Urothelium cell line (cell line): ENCODE measurements at regions not wholly inside any gene's neighbourhood (a gene's known extent, or its start where the extent isn't known, plus 50 kb on each side); places are given as distances from the start of the nearest gene placed in this dataset.
"Not testable (repeated sequence)": the region's sequence is repeated elsewhere in the genome, so short reads cannot be mapped to it uniquely, and the experiment has no call there.

Source experiments
- DNase-seq: peaks from one replicate; pipeline ENCODE4 v3.0.0; 2011; ENCODE audit warnings: low spot score, mixed read lengths
- FAIRE-seq: peaks from 2 replicates; lab custom pipeline; 2011; peaks lifted over from hg19 to GRCh38; lab: Jason Lieb, UNC

GRCh38 chr11:37142591-37142990, 544.6 kb upstream of the RAG2 start:
- no peak for FAIRE-seq

GRCh38 chr11:37141707-37142106, 543.7 kb upstream of the RAG2 start:
- no peak for DNase-seq
- FAIRE-seq, result no peak

More at GRCh38 chr11:37142591-37142990, 544.6 kb upstream of the RAG2 start:
- no peak for DNase-seq

- DNase-seq, FAIRE-seq: not testable (repeated sequence)
These were observed 537.6 kb upstream of the RAG2 start for GRCh38 chr11:37135606-37136005.

- FAIRE-seq, result no peak
These were observed 536.6 kb upstream of the RAG2 start for GRCh38 chr11:37134637-37135036.

DNA sequence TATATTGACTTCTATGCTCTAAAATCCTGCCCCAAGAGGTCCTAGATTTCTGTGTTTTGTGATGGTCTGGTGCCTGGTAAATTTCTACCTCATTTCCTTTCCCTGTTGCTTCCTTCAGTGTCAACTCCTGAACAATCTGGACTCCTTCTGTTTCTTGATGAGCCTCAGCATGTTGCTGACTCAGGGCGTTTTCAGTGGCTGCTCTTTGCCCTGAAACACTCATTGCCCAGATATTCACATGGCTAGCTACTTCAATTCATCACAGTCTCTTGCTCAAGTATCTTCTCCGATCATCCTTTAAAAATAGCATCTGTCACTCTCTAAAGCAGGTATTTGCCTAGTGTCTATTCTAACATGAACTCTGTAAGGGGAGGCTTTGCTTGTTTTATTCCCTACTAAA, 526.3 kb upstream of the RAG2 start:
- FAIRE-seq, result no peak

More at GRCh38 chr11:37134637-37135036, 536.6 kb upstream of the RAG2 start:
- no peak for DNase-seq

GRCh38 chr11:37115963-37116362, 517.9 kb upstream of the RAG2 start:
- no peak for DNase-seq
- FAIRE-seq, result no peak

More for the DNA sequence above, 526.3 kb upstream of the RAG2 start:
- DNase-seq, result no peak

DNA sequence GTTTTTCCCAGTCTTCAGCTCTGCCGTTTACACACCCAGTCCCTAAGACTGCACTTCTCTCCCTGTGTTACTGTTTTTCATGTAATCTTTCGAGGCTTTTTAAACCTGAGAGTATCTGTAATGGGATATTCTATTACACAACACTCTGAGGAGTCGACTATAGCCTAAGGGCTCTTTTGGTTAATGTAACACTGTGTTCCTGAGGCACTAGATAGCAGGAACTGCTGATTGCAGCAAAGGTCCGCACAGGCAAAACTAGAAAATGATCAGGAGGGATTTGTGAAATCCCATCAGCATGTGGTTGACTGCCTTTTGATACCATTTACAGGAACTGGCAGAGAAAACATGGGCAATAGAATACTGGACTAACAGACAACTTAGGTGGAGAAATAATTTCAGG, 512.3 kb upstream of the RAG2 start:
- no peak for FAIRE-seq
- DNase-seq, result no peak

GRCh38 chr11:37109286-37109585, 511.2 kb upstream of the RAG2 start:
- DNase-seq (no peak), FAIRE-seq (no peak)

- FAIRE-seq (no peak), DNase-seq (no peak)
These were observed 510.6 kb upstream of the RAG2 start for GRCh38 chr11:37108436-37109285.

DNA sequence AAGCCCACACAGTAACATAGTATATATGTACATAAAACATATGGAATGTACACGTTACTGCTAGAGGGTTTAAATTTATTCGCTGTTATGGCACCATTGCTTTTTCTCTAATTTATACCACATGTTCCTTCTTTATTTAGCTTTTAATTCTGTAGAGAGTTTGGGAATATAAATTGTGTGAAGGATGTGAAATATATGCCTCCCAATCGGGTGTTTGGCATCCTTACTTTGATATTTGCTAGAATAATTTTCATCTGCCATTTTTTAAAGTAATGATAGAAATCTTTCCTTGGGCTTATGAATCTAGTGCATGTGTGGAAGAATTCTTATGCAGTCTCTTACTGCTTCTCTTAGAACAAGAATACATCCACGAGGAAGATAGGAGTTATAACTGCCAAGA, 509.8 kb upstream of the RAG2 start:
- no peak for DNase-seq
- FAIRE-seq, result no peak

GRCh38 chr11:37107415-37107814, 509.4 kb upstream of the RAG2 start:
- no peak for DNase-seq
- FAIRE-seq, result no peak

GRCh38 chr11:37105427-37105826, 507.4 kb upstream of the RAG2 start:
- no peak for FAIRE-seq
- DNase-seq, result no peak

DNA sequence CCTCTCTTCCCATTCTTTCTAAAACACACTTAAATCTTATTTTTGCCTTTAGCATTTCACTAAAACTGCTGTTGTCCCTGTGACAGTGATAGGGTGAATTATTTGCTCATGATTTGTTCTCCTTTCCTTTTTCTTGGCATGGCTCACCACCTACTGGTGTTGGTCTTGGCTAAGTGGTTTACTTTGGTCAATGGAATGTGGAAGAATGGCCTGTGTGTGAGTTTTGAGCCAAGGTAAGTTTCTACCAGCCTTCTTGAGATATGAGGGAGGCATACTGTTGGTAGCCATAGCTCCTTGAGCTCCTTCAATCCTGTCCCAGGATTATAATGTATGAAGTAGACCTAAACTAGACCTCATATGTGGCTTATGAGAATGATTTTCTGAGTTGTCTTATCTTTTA, 506.3 kb upstream of the RAG2 start:
- DNase-seq (no peak), FAIRE-seq (no peak)

DNA sequence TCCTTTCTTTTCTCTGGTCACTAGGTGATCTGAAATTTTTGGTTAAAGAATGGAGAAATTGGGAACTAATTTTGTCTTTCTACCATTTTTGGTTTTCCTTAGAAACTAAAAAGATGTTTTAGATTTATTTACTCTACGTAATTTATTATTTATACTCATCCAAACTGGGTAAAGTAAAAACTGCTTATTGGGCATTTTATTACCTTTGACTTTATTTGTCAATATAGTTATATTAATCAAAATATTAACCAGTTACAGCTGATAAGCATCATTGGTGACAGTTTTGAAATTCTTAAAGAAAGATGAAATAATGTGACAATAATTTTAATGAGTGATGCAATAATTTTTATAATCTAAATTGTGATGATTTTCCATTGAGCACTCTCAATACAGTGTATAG, 502.0 kb upstream of the RAG2 start:
- DNase-seq, result no peak
- FAIRE-seq, result no peak

DNA sequence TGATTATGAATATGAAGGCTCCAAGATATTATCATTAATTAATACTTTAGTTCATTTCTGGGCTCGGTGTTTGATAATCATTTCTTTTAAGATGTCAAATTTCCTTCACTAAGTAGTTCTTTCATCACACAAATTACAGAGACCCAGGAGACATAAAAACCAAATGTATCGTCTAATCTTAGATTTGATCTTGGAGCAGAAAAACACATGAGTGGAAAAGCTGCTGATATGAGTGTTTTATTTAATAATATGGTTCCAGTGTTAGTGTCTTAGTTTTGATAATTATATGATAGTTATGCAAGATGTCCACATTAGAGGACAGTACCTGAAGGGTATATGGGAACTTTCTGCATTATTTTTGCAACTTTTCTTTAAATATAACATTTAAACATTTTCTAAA, 494.5 kb upstream of the RAG2 start:
- DNase-seq (no peak), FAIRE-seq (no peak)

DNA sequence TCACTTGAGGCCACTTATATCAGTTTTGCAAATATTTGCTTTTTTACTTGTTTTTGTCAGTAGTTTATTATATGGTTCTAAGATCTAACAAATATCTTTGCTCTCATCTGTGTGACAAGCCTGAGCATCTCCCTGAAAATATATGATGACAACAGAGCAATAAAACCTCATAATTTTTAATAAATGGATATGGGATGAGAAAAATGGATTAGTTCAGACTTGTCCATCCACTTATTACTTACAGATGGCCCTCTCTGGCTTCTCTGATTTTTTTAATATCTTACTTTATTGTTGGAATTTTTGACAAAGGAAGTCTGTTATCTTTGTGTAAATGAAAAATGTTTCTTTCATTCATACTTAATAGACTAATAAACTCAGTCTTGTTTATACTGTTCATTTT, 491.4 kb upstream of the RAG2 start:
- DNase-seq (no peak), FAIRE-seq (no peak)

- no peak for DNase-seq
- no peak for FAIRE-seq
These were observed 490.5 kb upstream of the RAG2 start for GRCh38 chr11:37088573-37088910.

DNA sequence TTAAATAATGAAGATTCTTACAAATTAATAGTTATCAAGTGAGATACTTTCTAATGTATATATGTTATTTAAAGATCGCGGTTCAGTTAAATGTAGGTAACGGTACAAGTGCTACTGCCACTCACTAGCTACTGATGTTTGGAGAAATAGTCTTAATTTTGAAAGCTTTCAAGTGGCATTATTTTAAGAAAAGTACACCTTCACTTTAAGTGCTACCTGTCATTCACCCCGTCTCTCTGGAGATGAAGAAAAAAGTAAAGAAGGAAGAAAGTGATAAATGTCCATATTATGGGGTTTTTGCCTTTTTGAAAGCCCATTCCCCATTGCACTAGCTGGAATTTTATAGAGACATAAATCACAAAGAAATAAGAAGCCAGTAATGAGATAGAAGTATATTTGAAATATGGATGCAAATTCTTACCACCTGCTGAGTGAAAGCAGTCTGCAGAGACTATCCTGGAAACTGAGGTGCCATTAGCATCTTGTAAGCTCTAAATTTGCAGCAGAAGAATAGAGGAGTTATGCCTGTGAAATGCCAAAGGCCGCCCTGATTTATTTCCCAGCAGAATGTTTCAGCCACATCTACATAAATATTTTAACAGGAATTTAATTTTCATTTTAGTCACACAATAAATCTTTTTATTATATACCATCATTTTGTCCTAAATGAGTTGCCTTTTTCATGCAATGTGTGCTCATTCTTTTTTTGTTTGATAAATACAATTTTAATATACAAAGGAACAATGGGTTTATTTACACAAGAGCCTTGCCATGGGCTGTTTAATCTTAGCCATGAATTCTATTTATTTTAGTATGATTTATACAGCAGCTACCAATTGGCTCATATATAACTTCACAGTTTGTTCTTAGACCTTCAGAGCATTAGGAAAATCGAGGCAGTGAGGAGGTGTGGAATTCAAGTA, 489.9 kb upstream of the RAG2 start:
- DNase-seq (no peak), FAIRE-seq (no peak)

GRCh38 chr11:37078521-37078920, 480.5 kb upstream of the RAG2 start:
- DNase-seq (no peak), FAIRE-seq (no peak)

- no peak for FAIRE-seq
- DNase-seq, result no peak
These were observed 478.8 kb upstream of the RAG2 start for GRCh38 chr11:37076866-37077265.

GRCh38 chr11:37072538-37073055, 474.6 kb upstream of the RAG2 start:
- DNase-seq (no peak), FAIRE-seq (no peak)

DNA sequence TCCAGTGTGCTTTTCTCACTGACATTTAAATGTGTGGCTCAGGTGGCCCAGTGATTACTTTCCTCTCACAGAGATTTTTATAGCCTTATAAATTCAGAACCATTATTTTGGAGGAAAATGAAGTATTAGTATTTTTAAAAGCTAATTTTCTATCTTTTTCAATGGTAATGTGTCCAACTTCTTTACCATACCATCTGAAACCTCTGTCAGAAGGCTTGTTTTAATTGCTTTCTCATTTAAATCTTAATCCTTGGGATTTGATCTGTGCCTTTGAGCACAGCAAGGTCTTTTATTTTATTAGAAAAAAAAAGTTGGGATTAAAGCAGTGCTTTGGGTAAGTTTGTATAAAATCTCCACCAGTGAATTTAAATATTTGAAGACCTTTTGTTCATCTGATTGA, 452.3 kb upstream of the RAG2 start:
- FAIRE-seq (no peak), DNase-seq (no peak)
